HG02973 (cell line): ENCODE measurements at regions not wholly inside any gene's neighbourhood (a gene's known extent, or its start where the extent isn't known, plus 50 kb on each side); places are given as distances from the start of the nearest gene placed in this dataset.

ENCODE experiments used
- ATAC-seq: cut with Tn5 transposase; IDR thresholded peaks from one replicate; pipeline ENCODE4 v1.9.1; 2021; ENCODE audit warnings: moderate library complexity; ENCODE audit not compliant: unreplicated experiment

- ATAC-seq, result no peak
These were observed 440.0 kb downstream of the ENC1 start for GRCh38 chr5:74200560-74200959.

DNA sequence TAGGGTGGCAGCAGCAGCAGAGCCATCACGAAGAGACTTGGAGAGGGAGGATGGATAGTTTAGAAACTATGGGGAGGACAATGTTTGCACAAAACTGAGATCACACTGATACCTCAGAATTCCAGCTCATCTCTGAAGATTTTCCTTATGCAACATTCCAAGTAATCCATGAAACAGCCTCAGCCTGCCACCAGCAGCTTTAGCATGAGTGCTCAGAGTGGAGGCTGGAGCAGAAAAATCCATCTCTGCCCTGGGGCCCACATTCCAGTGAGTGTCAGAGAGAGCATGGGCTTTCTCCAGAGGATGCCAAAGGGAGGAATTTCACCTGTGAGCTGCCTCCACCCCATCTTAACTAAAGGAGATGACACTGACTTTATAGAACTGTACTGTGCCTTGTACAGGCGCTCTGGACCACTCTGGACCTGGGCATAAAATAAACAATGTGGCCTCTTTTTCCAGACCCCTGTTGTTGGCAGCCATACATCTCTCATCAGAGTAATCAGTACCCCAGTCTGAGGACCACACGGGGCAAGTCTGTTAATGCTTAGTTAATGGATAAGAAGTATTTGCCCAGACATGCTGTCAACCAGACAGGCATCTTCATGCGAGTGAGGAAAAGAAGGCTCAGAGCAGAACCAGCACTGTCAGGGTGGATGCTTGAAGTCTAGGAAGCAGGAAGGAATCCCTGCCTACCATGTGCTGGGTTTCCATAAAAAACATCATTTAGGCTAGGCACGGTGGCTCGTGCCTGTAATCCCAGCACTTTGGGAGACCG, 440.9 kb downstream of the ENC1 start:
- no peak for ATAC-seq

DNA sequence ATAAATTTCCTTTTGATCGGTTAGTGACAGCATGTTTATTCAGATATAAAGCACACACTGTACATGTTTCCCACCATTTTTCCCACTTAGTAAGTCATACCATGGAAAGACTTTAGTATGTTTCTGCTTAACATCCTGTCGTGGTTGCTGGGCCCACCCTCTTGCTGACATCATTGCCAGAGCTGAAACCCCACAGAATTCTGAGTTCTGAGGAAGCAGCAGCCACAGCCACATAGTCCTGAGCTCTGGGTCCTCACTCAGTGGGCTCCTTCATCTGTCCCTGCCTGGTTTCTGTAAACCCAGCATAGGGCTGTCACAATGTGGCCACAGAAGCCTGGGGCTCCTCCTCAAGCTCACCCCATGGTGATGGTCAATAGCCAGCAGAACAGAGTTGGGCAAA, 441.5 kb downstream of the ENC1 start:
- no peak for ATAC-seq

DNA sequence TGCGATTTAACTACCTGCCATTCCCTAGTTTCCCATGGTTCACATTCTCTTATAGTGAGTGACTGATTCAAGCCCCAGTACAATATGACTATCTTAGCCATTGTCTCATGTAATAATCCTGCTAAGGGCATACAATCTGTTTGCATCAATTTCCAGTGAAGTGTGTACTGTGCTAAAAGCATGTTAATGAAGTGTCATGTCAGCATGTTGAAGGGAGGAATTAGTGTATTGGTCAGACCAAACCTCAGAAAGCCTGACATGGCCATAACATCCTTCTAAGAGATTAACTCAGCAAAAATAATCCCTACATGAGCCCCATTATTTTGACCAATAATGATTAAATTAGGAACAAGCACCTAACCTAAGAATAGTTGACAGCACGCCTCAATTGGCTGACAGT, 442.4 kb downstream of the ENC1 start:
- no peak for ATAC-seq

- ATAC-seq, result peak; percentile 67
These were observed 444.3 kb downstream of the ENC1 start for GRCh38 chr5:74196233-74196632.

- no peak for ATAC-seq
These were observed 446.3 kb downstream of the ENC1 start for GRCh38 chr5:74194196-74194595.

- no peak for ATAC-seq
These were observed 447.8 kb downstream of the ENC1 start for GRCh38 chr5:74192606-74193299.

DNA sequence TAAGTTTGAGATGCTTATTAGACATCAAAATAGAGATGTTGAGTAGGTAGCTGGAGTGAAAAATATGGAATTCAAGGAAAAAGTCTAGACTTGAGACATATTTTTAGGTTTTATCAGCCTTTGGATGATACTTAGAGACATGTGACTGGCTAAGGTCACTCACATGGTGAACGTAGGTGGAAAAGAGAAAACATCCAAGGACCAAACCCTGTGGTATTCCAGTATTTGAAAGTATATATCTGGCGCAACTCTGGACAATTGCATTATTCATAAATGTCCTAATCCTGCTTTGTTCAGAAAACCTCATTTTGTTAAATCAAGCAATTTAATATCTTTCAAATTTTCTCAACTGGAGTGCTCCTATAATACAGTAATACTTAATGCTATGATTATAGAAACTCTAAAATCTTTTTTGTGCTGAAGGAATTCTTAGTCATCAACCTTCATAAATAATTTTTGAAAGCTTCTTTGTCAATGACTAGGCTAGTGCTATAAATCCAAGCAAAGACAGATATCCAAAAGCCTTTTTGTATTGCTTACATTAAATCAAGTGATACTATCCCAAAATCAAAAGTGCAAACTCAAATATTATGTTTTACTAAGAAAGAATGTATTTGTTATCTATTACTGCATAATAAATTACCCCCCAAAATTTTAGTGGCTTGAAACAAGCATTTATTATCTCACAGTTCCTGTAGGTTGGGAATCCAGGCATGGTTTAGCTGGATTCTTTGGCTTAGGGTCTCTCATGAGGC, 452.0 kb downstream of the ENC1 start:
- ATAC-seq, result no peak

- ATAC-seq, result no peak
These were observed 452.8 kb downstream of the ENC1 start for GRCh38 chr5:74187757-74188156.

GRCh38 chr5:74186356-74187315, 453.9 kb downstream of the ENC1 start:
- ATAC-seq, result no peak

DNA sequence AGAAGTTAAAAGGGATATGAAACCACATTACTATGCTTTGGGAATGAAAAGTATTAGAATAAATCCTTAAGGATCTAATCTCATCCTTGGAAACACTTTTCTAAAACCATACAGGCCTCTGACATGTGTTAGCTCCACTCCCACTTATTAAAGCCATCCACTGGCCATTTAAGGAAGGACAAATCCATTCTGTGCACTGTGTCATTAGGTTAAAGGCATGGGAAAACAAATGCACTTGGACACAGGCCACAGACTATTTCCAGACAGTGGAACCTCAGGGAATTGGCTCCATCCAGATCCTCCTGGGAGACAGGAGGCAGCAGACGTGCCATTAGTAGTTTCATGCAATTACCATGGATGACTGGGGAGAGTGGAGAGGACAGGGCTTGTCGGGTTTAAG, 454.9 kb downstream of the ENC1 start:
- ATAC-seq, result no peak

DNA sequence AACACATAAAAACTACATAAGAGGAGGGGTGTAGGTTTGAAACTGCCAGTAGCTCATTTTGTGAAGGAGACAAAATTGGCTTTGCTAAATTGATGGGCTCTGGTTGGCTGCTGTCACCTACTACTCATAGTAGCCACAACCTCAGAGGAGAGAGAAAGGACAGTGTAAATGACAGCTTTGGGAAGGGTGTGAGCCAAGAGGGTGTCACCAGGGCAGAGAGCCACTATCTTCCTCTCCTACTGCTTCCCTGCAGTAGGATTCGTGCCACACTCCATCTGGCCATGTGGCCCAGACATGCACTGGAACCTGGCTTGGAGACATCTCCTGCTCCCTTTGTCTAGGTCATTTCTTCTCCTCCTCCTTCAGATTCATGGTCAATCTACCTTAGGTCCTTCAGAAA, 455.9 kb downstream of the ENC1 start:
- ATAC-seq, result no peak

- ATAC-seq, result no peak
These were observed 457.5 kb downstream of the ENC1 start for GRCh38 chr5:74183041-74183440.

DNA sequence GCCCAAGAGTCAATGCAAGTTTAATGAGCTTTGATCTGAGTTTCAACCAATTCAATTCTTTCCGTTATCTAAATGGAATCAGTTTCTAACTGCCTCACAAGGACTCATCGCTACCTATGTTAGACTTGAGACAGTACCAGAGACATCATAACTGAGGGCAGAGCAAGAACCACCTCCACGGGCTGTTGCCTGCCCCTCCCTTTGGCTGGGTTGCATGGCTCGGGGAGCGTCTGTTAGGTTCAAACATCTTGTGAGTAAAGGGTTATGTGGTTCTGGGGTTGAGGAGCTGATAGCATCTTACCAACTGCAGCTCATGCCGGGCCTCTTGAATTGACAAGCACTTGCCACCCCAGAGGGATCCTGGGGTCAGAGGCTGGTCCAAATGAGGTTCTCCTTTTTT, 457.9 kb downstream of the ENC1 start:
- ATAC-seq, result no peak

DNA sequence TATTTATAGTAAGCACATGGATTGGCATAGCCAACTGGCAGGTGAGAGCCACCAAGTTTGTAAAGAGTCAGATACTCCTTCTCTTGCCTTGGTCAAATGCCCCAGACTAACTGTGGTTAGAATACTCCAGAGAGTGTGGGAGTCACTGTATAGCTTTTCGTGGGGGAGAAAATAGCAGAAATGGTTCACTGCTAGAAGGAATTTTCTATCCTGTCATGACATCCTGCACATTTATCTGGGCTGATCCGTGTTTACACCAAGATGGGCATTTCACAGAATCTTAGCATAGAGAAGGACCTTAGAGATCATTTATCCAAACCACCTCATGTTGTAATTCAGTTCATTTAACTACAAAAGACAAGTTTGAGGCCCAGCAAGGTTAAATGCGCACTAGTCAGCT, 460.8 kb downstream of the ENC1 start:
- ATAC-seq, result no peak

DNA sequence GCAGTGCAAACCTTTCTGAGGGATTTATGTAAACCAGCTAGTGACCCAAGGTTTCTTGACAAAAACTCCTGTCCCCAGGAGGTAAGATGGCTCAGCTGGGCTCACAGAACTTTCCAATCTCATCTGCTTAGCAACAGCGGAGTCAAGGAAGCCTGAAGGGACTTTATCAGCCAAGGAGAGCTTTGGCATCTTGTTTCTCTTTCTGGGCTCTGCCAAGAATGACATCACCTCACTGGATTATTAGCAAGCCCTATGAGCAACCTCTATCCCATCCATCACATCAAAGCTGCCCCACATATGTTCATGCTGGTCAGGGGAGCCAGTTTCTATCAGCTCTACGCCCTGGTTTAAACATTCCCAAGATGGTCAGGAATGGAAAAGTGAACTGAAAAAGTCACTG, 461.3 kb downstream of the ENC1 start:
- ATAC-seq, result no peak

- no peak for ATAC-seq
These were observed 462.6 kb downstream of the ENC1 start for GRCh38 chr5:74177961-74178360.

GRCh38 chr5:74174366-74174765, 466.2 kb downstream of the ENC1 start:
- no peak for ATAC-seq

- ATAC-seq, result no peak
These were observed 466.9 kb downstream of the ENC1 start for GRCh38 chr5:74173665-74174064.

GRCh38 chr5:74173241-74173640, 467.3 kb downstream of the ENC1 start:
- no peak for ATAC-seq

GRCh38 chr5:74169701-74170100, 470.8 kb downstream of the ENC1 start:
- ATAC-seq, result no peak
